ENCODE measurements at regions not wholly inside any gene's neighbourhood (a gene's known extent, or its start where the extent isn't known, plus 50 kb on each side); places are given as distances from the start of the nearest gene placed in this dataset.

DNA sequence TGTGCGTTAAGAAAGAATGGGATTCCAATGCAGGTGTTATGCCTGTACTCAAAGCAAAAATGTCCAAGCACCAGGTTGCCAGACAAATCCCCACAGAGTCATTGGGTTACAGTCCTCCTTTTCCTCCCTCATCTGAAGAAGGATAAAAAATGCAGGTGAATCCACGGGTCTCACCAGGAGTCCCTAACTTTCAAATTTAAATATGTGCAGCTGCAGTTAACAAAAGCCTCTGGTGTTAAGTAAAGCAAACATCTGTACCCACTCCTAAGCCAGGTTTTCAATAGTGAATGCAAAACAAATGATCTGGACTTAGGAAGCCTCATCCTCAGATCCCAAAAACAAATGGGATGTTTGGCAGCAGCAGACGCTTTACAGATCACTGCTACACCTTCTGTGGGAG lies 70.4 kb upstream of the SETMAR start:
- TF ChIP-seq, protein P1, sequence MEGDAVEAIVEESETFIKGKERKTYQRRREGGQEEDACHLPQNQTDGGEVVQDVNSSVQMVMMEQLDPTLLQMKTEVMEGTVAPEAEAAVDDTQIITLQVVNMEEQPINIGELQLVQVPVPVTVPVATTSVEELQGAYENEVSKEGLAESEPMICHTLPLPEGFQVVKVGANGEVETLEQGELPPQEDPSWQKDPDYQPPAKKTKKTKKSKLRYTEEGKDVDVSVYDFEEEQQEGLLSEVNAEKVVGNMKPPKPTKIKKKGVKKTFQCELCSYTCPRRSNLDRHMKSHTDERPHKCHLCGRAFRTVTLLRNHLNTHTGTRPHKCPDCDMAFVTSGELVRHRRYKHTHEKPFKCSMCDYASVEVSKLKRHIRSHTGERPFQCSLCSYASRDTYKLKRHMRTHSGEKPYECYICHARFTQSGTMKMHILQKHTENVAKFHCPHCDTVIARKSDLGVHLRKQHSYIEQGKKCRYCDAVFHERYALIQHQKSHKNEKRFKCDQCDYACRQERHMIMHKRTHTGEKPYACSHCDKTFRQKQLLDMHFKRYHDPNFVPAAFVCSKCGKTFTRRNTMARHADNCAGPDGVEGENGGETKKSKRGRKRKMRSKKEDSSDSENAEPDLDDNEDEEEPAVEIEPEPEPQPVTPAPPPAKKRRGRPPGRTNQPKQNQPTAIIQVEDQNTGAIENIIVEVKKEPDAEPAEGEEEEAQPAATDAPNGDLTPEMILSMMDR (IDR thresholded peaks at IDR 0.05): no peak
- TF ChIP-seq POLR2A (IDR thresholded peaks at IDR 0.05) (no peak), POLR2AphosphoS5 (IDR thresholded peaks at IDR 0.05) (no peak), EP300 (IDR thresholded peaks at IDR 0.05) (no peak)

Measured in suprapubic skin (tissue), 4 donors.